CD4-positive, CD25-positive, alpha-beta regulatory T cell (primary cell): ENCODE measurements at regions not wholly inside any gene's neighbourhood (a gene's known extent, or its start where the extent isn't known, plus 50 kb on each side); places are given as distances from the start of the nearest gene placed in this dataset.

Source experiments
- ATAC-seq, 2 donors: fragments of 150-1000 bp; cut with Tn5 transposase; one replicate each; pipeline ENCODE4 v1.10.0; 2021; ENCODE audit warnings: low read depth in 2 of 2, moderate number of reproducible peaks in 2 of 2, moderate library complexity in 1 of 2
- DNase-seq, 3 donors: peaks; one replicate each; pipeline versions ENCODE4 v3.0.0 to v3.0.0-alpha.2; 2012 to 2022; ENCODE audit warnings: mixed read lengths in 1 of 3
- H3K27ac ChIP-seq: one replicate; pipeline ENCODE4 v1.7.0; 2013; ENCODE audit warnings: mild to moderate bottlenecking, low read length; ENCODE audit not compliant: insufficient read depth, poor library complexity, severe bottlenecking
- H3K27me3 ChIP-seq: one replicate; pipeline ENCODE4 v1.7.0; 2013; ENCODE audit warnings: low read length; ENCODE audit not compliant: control insufficient read depth, insufficient read depth
- H3K36me3 ChIP-seq: one replicate; pipeline ENCODE4 v1.7.0; 2013; ENCODE audit warnings: mild to moderate bottlenecking, low read length, moderate library complexity; ENCODE audit not compliant: control insufficient read depth, insufficient read depth
- H3K4me1 ChIP-seq: 2 replicates; pipeline ENCODE4 v1.7.0; 2013; ENCODE audit warnings: mild to moderate bottlenecking, low read length; ENCODE audit not compliant: insufficient read depth, control insufficient read depth, poor library complexity, severe bottlenecking
- H3K4me3 ChIP-seq: one replicate; pipeline ENCODE4 v1.7.0; 2013; ENCODE audit warnings: low read depth, mild to moderate bottlenecking, low read length, moderate library complexity
- H3K9me3 ChIP-seq, 2 experiments: 1 replicate in 1 of 2; 2 replicates in 1 of 2; pipeline ENCODE4 v1.7.0; 2013; ENCODE audit warnings: low read length in 2 of 2, mild to moderate bottlenecking in 1 of 2, moderate library complexity in 1 of 2; ENCODE audit not compliant: control insufficient read depth in 2 of 2
- H3K27ac Mint-ChIP-seq, 3 donors: one replicate each; pipeline ENCODE4 v1.8.0; 2020 to 2022; ENCODE audit warnings: mild to moderate bottlenecking in 3 of 3, mixed read lengths in 3 of 3, moderate library complexity in 2 of 3
- H3K27me3 Mint-ChIP-seq: one replicate; pipeline ENCODE4 v1.8.0; 2022; ENCODE audit warnings: mild to moderate bottlenecking, mixed read lengths
- H3K36me3 Mint-ChIP-seq: one replicate; pipeline ENCODE4 v1.8.0; 2020; ENCODE audit warnings: mixed read lengths
- H3K4me1 Mint-ChIP-seq, 4 donors: one replicate each; pipeline ENCODE4 v1.8.0; 2020 to 2022; ENCODE audit warnings: mixed read lengths in 4 of 4, mild to moderate bottlenecking in 1 of 4
- H3K4me3 Mint-ChIP-seq, 4 donors: one replicate each; pipeline ENCODE4 v1.8.0; 2020 to 2022; ENCODE audit warnings: mild to moderate bottlenecking in 4 of 4, mixed read lengths in 4 of 4, moderate library complexity in 3 of 4
- H3K9me3 Mint-ChIP-seq, 7 donors: one replicate each; pipeline ENCODE4 v1.8.0; 2020 to 2022; ENCODE audit warnings: mixed read lengths in 7 of 7, mild to moderate bottlenecking in 3 of 7, moderate library complexity in 2 of 7

GRCh38 chr7:131726031-131726430 lies 169.6 kb upstream of the PODXL start:
- DNase-seq (no peak), ATAC-seq (no peak)
- H3K9me3 ChIP-seq, result no peaks in the 10 kb centered on the region
- H3K27ac Mint-ChIP-seq, result no peak overlapping the region
- H3K9me3 Mint-ChIP-seq, result peaks cover 0 to 7% (median 3%) of the 10 kb centered on the region in 7 donors
- no peak overlapping the region for H3K27ac ChIP-seq
- H3K36me3 Mint-ChIP-seq, result no peaks in the 10 kb centered on the region
- no peaks in the 10 kb centered on the region for H3K27me3 ChIP-seq
- no peaks in the 10 kb centered on the region for H3K4me1 Mint-ChIP-seq
- H3K4me3 Mint-ChIP-seq, result no peak overlapping the region
- peaks cover 9% of the 10 kb centered on the region for H3K27me3 Mint-ChIP-seq
- no peaks in the 10 kb centered on the region for H3K36me3 ChIP-seq
- H3K4me1 ChIP-seq, result no peaks in the 10 kb centered on the region
- no peak overlapping the region for H3K4me3 ChIP-seq

- ATAC-seq, result no peak
Observed at GRCh38 chr7:131724776-131725345, 168.4 kb upstream of the PODXL start.

GRCh38 chr7:131723926-131724325 lies 167.5 kb upstream of the PODXL start:
- Mint-ChIP-seq H3K9me3 (peaks cover 0 to 5% (median 1%) of the 10 kb centered on the region in 7 donors), H3K27ac (no peak overlapping the region), H3K27me3 (no peaks in the 10 kb centered on the region), H3K4me1 (no peaks in the 10 kb centered on the region), H3K36me3 (no peaks in the 10 kb centered on the region), H3K4me3 (no peak overlapping the region)
- DNase-seq, result no peak
- no peaks in the 10 kb centered on the region for H3K4me1 ChIP-seq
- H3K27ac ChIP-seq, result no peak overlapping the region
- no peak for ATAC-seq
- H3K4me3 ChIP-seq, result no peak overlapping the region
- no peaks in the 10 kb centered on the region for H3K36me3 ChIP-seq
- peaks cover 2% of the 10 kb centered on the region for H3K27me3 ChIP-seq
- no peaks in the 10 kb centered on the region for H3K9me3 ChIP-seq

More at GRCh38 chr7:131724776-131725345, 168.4 kb upstream of the PODXL start:
- Histone ChIP-seq H3K4me3 (no peak overlapping the region), H3K27ac (no peak overlapping the region), H3K36me3 (no peaks in the 10 kb centered on the region), H3K27me3 (no peaks in the 10 kb centered on the region), H3K4me1 (no peaks in the 10 kb centered on the region), H3K9me3 (no peaks in the 10 kb centered on the region)
- H3K27ac Mint-ChIP-seq, result no peak overlapping the region
- no peak overlapping the region for H3K4me3 Mint-ChIP-seq
- no peaks in the 10 kb centered on the region for H3K4me1 Mint-ChIP-seq
- no peak for DNase-seq
- no peaks in the 10 kb centered on the region for H3K27me3 Mint-ChIP-seq
- H3K9me3 Mint-ChIP-seq, result peaks cover 0 to 7% (median 1%) of the 10 kb centered on the region in 7 donors
- no peaks in the 10 kb centered on the region for H3K36me3 Mint-ChIP-seq

GRCh38 chr7:131722371-131722770 lies 165.9 kb upstream of the PODXL start:
- no peaks in the 10 kb centered on the region for H3K36me3 Mint-ChIP-seq

GRCh38 chr7:131721660-131722059 lies 165.2 kb upstream of the PODXL start:
- H3K9me3 ChIP-seq, result no peaks in the 10 kb centered on the region
- H3K9me3 Mint-ChIP-seq, result peaks cover 0 to 1% (median 0%) of the 10 kb centered on the region in 7 donors
- no peak for DNase-seq
- no peak for ATAC-seq
- no peaks in the 10 kb centered on the region for H3K36me3 Mint-ChIP-seq
- no peaks in the 10 kb centered on the region for H3K4me1 Mint-ChIP-seq
- no peaks in the 10 kb centered on the region for H3K4me1 ChIP-seq
- no peak overlapping the region for H3K4me3 ChIP-seq
- no peak overlapping the region for H3K4me3 Mint-ChIP-seq
- no peaks in the 10 kb centered on the region for H3K27me3 Mint-ChIP-seq
- H3K27ac ChIP-seq, result no peak overlapping the region
- no peak overlapping the region for H3K27ac Mint-ChIP-seq
- H3K27me3 ChIP-seq, result peaks cover 2% of the 10 kb centered on the region
- H3K36me3 ChIP-seq, result no peaks in the 10 kb centered on the region

More at GRCh38 chr7:131722371-131722770, 165.9 kb upstream of the PODXL start:
- Histone ChIP-seq H3K9me3 (no peaks in the 10 kb centered on the region), H3K4me1 (no peaks in the 10 kb centered on the region), H3K4me3 (no peak overlapping the region), H3K36me3 (no peaks in the 10 kb centered on the region), H3K27ac (no peak overlapping the region), H3K27me3 (peaks cover 2% of the 10 kb centered on the region)
- no peak for DNase-seq
- no peak overlapping the region for H3K4me3 Mint-ChIP-seq
- ATAC-seq, result no peak
- H3K9me3 Mint-ChIP-seq, result peaks cover 0 to 1% (median 0%) of the 10 kb centered on the region in 7 donors
- H3K27me3 Mint-ChIP-seq, result no peaks in the 10 kb centered on the region
- H3K4me1 Mint-ChIP-seq, result no peaks in the 10 kb centered on the region
- H3K27ac Mint-ChIP-seq, result no peak overlapping the region

GRCh38 chr7:131720703-131721102 lies 164.3 kb upstream of the PODXL start:
- DNase-seq (no peak), ATAC-seq (no peak)
- Mint-ChIP-seq H3K4me3 (no peak overlapping the region), H3K9me3 (peaks cover 0 to 1% (median 0%) of the 10 kb centered on the region in 7 donors), H3K4me1 (no peaks in the 10 kb centered on the region), H3K27me3 (no peaks in the 10 kb centered on the region), H3K36me3 (no peaks in the 10 kb centered on the region), H3K27ac (no peak overlapping the region)
- Histone ChIP-seq H3K9me3 (no peaks in the 10 kb centered on the region), H3K4me3 (no peak overlapping the region), H3K27me3 (peaks cover 2% of the 10 kb centered on the region), H3K27ac (no peak overlapping the region), H3K36me3 (no peaks in the 10 kb centered on the region), H3K4me1 (no peaks in the 10 kb centered on the region)

- no peaks in the 10 kb centered on the region for H3K4me1 ChIP-seq
- no peak overlapping the region for H3K4me3 ChIP-seq
- DNase-seq (no peak), ATAC-seq (no peak)
- no peaks in the 10 kb centered on the region for H3K9me3 ChIP-seq
- Mint-ChIP-seq H3K9me3 (peaks cover 0 to 1% (median 0%) of the 10 kb centered on the region in 7 donors), H3K27me3 (no peaks in the 10 kb centered on the region), H3K36me3 (no peaks in the 10 kb centered on the region), H3K4me1 (no peaks in the 10 kb centered on the region), H3K27ac (no peak overlapping the region), H3K4me3 (no peak overlapping the region)
- peaks cover 2% of the 10 kb centered on the region for H3K27me3 ChIP-seq
- H3K27ac ChIP-seq, result no peak overlapping the region
- H3K36me3 ChIP-seq, result no peaks in the 10 kb centered on the region
Observed at GRCh38 chr7:131717181-131717580, 160.8 kb upstream of the PODXL start.

- Mint-ChIP-seq H3K9me3 (peaks cover 0 to 9% (median 2%) of the 10 kb centered on the region in 7 donors), H3K27ac (no peak overlapping the region), H3K36me3 (no peaks in the 10 kb centered on the region), H3K4me1 (no peaks in the 10 kb centered on the region), H3K27me3 (peaks cover 11% of the 10 kb centered on the region), H3K4me3 (no peak overlapping the region)
- no peaks in the 10 kb centered on the region for H3K36me3 ChIP-seq
- H3K4me1 ChIP-seq, result no peaks in the 10 kb centered on the region
- no peak overlapping the region for H3K4me3 ChIP-seq
- H3K9me3 ChIP-seq, result peaks cover 7 to 11% of the 10 kb centered on the region in 2 experiments
- no peak for ATAC-seq
- no peak for DNase-seq
- H3K27ac ChIP-seq, result no peak overlapping the region
- H3K27me3 ChIP-seq, result peaks cover 2% of the 10 kb centered on the region
Observed at GRCh38 chr7:131699323-131699722, 142.9 kb upstream of the PODXL start.
